ENCODE measurements at regions not wholly inside any gene's neighbourhood (a gene's known extent, or its start where the extent isn't known, plus 50 kb on each side); places are given as distances from the start of the nearest gene placed in this dataset.

- no peak for DNase-seq
Measured at GRCh38 chr13:79765331-79765730, 284.4 kb downstream of the NDFIP2 start.

DNA sequence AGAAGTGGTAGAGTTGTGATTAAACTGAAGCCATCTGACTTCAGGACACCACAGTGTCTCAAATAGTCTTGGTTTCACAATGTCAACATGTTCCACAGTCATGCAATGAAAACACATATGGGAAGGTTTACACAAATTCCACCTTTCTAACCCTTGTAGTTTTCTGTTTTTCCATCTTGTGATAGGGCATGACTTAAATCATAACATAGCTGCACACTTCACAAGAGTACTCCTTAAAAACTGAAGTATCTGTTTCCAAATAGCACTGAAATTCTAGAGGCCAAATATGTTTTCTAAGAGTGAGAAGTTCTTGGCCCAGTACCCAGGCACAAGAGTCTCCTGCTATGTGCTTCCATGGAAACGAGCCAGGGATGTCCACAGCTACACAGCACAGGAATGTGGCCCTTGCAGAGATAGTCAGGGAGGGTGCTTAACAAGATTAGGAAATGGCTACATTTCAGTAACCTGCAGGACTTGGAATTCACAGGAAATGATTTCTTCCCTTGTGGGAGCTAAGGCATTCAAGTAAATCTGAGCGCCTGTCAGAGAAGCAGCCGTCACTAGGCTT lies 269.1 kb downstream of the NDFIP2 start:
- DNase-seq: no peak

- DNase-seq: no peak
Measured at GRCh38 chr13:79749566-79749965, 268.6 kb downstream of the NDFIP2 start.

- DNase-seq: no peak
Measured at GRCh38 chr13:79745081-79745480, 264.1 kb downstream of the NDFIP2 start.

DNA sequence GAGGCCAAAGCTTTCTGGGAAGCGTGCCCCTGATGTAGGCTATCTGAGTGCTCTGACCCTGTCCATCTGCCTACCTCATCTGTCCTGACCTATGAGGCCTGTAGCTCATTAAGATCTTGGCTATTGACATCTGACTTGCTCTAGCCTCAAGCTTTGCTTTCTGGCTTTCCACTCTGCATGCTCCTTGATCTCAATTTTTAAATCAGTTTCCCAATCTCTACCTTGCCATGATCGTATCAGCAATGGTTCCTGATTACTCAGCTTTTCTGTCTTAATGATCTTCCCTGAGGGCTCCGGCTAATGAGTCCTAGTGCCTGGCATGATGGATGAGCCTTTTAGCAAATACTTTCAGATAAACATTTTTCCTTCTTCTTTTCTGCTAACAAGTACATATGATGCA lies 262.0 kb downstream of the NDFIP2 start:
- DNase-seq: no peak

DNA sequence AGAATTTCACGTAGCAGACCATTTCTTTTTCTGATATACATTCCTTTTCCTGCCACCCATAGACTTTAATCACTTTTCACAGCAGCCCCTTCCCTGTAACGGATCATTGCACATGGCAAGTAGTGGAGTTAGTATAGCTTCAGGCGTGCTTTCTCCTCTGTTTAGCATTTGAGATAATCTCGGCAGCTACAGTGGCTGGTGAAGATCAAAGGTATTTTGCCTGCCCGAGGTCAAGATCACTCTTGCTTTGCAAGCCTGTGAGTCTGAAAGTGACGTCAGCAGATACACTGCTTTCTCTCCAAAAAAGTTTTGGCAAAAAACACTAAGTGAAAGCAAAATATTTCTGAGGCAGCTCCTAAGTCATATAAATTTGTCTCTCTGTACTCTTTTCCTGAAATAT lies 260.0 kb downstream of the NDFIP2 start:
- DNase-seq: no peak

DNA sequence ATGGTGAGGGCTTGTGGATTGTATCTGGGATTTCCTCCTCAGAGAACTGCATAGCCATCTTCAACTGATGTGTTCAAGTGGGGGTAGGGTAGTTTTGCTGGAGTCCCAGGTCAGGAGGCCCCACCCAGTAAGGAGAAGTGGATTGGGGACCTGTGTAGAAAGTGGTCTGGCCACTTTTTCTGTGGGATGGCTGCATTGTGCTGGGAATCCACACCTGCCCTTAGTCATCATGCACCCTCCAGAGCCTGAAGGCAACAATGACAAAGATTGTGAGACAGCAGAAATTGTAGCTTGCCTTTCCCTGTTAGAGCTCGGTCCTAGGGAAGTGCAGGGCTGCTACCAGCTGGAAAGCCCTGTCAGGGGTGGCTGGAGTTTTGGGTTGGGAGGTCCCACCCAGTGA lies 255.4 kb downstream of the NDFIP2 start:
- no peak for DNase-seq

- DNase-seq: no peak
Measured at GRCh38 chr13:79735228-79735627, 254.3 kb downstream of the NDFIP2 start.

GRCh38 chr13:79727086-79727485 lies 246.1 kb downstream of the NDFIP2 start:
- no peak for DNase-seq

DNA sequence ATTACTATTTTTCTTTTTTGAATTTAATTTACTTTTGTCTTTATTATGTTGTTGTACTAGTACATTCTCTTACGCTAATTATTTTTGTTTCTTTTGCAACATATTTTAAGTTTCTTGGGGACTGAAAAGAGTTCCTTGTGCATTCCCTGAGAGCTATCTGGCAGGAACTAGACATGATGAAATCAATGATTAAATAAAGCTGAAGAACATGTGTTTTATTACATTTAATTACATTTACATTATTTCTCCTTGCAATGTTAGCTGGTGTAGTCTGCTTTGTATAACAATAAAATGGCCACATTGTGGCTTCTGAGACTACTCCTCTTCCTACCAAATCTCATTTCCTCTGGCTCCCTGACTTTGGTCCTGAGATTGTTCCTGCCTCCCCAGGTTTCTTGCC lies 244.9 kb downstream of the NDFIP2 start:
- DNase-seq: no peak

DNA sequence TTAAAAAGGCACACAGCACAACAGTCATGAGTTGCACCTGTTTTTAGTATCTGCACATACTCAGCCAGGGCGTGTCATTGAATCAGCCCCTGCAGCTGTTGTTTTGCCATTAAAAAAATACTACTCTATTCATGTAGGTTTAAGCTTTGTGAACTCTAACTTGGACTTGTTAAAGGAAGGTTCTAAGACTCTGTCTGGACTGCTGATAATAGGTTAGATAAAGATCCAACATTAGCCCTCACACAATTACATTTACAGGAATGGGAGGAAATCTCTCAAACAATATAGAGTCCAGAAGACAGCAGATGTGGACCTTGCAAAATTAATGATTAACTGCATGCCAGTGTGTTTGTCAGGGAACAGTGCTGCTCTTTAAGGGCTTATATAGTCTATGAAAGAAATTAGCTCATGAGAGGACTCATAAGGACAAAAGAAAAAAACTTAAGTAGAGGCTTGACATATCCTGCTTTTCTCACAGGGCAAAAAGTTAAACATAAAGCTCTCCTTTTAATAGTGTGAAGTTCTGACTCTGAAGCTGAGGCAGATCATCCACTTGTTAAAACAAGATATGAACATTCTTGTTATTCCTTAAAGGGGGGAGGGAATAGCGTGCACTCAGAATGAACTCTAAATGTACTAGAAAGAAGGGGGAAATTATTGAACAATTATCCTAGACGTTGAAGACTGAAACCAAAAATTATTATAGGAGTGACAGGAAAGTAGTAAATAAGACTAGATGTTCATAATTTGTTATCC lies 243.6 kb downstream of the NDFIP2 start:
- no peak for DNase-seq

DNA sequence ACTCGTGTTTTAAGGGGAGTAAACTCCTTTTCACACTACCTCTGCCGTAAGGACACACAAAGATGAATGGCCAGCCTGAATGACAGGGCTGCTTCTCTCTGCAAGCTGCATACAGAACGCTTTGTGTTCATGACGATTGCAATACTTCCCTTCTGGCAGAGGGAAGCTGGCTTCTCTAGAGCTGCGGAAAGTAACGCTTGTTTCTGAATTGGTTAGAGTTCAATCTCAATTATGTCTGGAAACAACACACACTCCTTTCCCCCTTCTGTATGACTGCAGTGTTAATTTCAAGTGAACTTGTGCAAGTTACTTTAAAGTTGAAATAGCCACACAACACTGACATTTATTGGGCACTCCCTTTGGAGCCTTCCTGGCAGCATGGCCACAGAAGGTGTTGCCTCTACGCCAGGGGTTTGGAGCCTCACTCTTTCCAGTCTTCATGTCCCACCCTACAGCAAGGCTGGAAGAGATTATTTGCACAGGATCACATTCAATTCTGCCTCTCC lies 242.6 kb downstream of the NDFIP2 start:
- no peak for DNase-seq

- no peak for DNase-seq
Measured at GRCh38 chr13:79722885-79723445, 242.0 kb downstream of the NDFIP2 start.

DNA sequence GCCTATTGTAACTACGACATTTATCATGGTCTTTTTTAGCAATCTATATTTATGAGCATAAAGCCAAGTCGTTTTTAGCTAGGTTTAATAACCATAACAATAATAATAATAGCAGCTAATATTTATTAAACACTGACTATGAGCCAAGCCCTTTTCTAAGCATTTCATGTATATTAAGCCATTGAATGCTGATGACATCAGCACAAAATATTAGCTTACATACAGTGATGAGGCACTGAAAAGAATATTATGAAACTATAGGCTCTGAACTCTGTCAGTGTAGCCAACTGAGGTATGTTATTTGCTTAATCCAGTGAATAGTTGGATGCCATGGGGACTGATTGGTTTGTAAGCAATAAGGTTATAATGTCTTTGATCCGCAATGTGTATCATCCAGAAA lies 235.2 kb downstream of the NDFIP2 start:
- no peak for DNase-seq

DNA sequence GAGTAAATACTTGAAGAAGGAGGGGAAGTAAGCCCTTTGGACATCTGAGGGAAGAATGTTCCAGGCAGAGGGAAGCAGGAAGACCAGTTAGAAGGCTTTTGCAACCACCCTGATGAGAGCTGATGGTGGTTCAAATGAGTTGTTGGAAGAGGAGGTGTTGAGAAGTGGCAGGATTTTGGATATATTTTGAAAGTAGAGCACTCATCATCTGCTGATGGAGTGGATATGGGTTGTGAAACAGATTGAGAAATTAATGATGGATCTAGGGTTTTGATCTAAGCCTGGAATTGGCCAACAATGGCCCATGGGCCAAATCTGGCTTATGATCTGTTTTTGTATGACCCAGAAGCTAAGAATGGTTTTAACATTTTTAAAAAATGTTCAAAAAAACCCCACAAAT lies 230.7 kb downstream of the NDFIP2 start:
- DNase-seq: no peak

GRCh38 chr13:79710376-79710775 lies 229.4 kb downstream of the NDFIP2 start:
- DNase-seq: no peak

DNA sequence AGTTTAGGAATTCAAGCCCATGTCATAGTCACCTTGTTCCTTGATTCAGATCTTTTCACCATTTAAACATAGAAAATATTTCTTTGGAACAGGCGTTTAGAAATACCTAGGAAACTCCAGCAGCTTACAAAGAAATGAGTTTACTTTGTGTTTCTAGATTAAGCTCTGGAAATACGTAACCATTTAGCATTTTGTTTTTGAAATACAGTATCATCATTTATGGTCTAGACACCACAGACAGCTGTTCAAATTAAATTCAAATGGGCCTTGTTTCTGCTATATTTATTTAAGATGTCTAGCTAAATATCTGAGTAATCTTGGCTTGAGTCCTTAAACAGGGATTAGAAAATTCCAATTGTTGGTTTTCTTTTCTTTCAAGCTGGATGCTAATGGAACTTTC lies 228.5 kb downstream of the NDFIP2 start:
- no peak for DNase-seq

GRCh38 chr13:79703772-79704171 lies 222.8 kb downstream of the NDFIP2 start:
- DNase-seq: no peak

GRCh38 chr13:79695754-79696153 lies 214.8 kb downstream of the NDFIP2 start:
- DNase-seq: no peak

DNA sequence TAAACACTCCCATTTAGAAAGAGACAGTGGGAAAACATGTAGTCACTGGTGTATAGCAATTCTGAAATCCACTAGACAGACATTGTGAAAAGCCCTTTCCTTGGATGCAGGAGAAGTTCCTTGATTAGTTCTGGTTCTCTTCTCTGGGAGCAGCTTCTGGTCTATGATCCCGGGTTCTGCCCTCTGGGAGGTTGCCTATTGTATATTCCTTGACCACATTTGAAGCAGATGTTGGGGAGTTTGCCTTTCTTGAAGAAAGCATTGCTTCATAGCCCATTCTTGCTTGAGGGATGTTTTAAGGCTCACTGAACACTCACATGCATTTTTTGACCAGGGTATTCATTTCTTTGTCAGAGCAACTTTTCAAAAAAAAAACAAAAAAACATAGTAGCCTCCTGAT lies 211.9 kb downstream of the NDFIP2 start:
- no peak for DNase-seq

- DNase-seq: no peak
Measured at GRCh38 chr13:79691826-79692225, 210.9 kb downstream of the NDFIP2 start.

- DNase-seq: no peak
Measured at GRCh38 chr13:79688741-79689140, 207.8 kb downstream of the NDFIP2 start.

DNA sequence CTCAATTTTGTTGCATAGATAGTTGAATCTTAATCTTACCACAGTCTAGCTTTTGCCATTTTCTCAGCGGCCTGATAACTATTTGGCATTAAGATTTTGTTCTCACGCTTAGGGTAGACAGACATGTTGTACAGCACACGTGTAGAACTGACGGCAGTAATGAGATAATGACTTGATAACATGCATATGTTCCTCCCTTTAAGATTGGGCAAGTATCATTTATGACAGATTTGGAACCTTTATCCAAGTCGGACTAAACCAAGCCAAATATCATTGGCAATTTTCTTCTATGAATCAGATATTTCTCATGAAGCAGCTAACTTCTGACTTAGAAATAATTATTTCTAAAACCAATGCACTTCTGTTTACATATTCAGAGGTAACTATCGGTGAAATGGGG lies 205.5 kb downstream of the NDFIP2 start:
- no peak for DNase-seq

- no peak for DNase-seq
Measured at GRCh38 chr13:79684371-79684770, 203.4 kb downstream of the NDFIP2 start.

- no peak for DNase-seq
Measured at GRCh38 chr13:79682164-79682563, 201.2 kb downstream of the NDFIP2 start.
